Spleen (tissue), 11 donors: ENCODE measurements at regions not wholly inside any gene's neighbourhood (a gene's known extent, or its start where the extent isn't known, plus 50 kb on each side); places are given as distances from the start of the nearest gene placed in this dataset.

Experiments used
- DNase-seq: peaks from one replicate; pipeline ENCODE4 v3.0.0-alpha.2; 2020
- H3K27ac ChIP-seq, 8 donors: fragments of 200-600 bp; sonication (generic) in 7 of 8; 1 replicate in 4 of 8; 2 replicates in 4 of 8; pipeline versions ENCODE4 v1.5.0 to v1.8.0; 2016 to 2021; ENCODE audit warnings: inconsistent platforms in 4 of 8, mild to moderate bottlenecking in 4 of 8, moderate library complexity in 1 of 8
- H3K27me3 ChIP-seq, 7 donors: fragments of 200-600 bp; sonication (generic) in 6 of 7; replicated peaks in 1 of 7; 1 replicate in 4 of 7; 2 replicates in 3 of 7; pipeline versions ENCODE4 v1.5.0 to v1.8.0; 2016 to 2021; ENCODE audit warnings: inconsistent platforms in 3 of 7, mild to moderate bottlenecking in 1 of 7
- H3K36me3 ChIP-seq, 6 donors: fragments of 200-600 bp; sonication (generic) in 5 of 6; 1 replicate in 4 of 6; 2 replicates in 2 of 6; pipeline versions ENCODE4 v1.5.0 to v1.8.0; 2016 to 2021; ENCODE audit warnings: inconsistent platforms in 2 of 6
- H3K4me1 ChIP-seq, 6 donors: fragments of 200-600 bp; sonication (generic) in 5 of 6; 1 replicate in 3 of 6; 2 replicates in 3 of 6; pipeline versions ENCODE4 v1.5.0 to v1.8.0; 2016 to 2021; ENCODE audit warnings: inconsistent platforms in 3 of 6
- H3K4me3 ChIP-seq, 8 donors: fragments of 200-600 bp; sonication (generic) in 7 of 8; 1 replicate in 4 of 8; 2 replicates in 4 of 8; pipeline versions ENCODE4 v1.5.0 to v1.8.0; 2016 to 2021; ENCODE audit warnings: inconsistent platforms in 4 of 8, mild to moderate bottlenecking in 4 of 8, moderate library complexity in 2 of 8
- H3K9me3 ChIP-seq, 8 donors: fragments of 200-600 bp; sonication (generic) in 7 of 8; 1 replicate in 4 of 8; 2 replicates in 4 of 8; pipeline versions ENCODE4 v1.5.0 to v1.8.0; 2016 to 2021; ENCODE audit warnings: inconsistent platforms in 4 of 8
- CTCF ChIP-seq, 11 experiments: fragments of 200-600 bp in 7 of 11; fragments of 450-650 bp in 4 of 11; sonication (generic) in 4 of 11; IDR thresholded peaks in 8 of 11; conservative IDR thresholded peaks in 3 of 11; 1 replicate in 7 of 11; 2 replicates in 4 of 11; pipeline versions ENCODE4 v1.4.0 to v1.8.0; 2016 to 2021; ENCODE audit warnings: antibody characterized with exemption in 11 of 11, inconsistent platforms in 4 of 11, mild to moderate bottlenecking in 1 of 11
- POLR2A ChIP-seq, 3 donors: fragments of 450-650 bp; IDR thresholded peaks; one replicate each; pipeline ENCODE4 v1.5.1; 2017; ENCODE audit warnings: antibody characterized with exemption in 3 of 3, mild to moderate bottlenecking in 1 of 3
- POLR2AphosphoS5 ChIP-seq, 3 donors: sonication (generic); formaldehyde crosslinking; IDR thresholded peaks; one replicate each; pipeline ENCODE4 v1.5.1; 2017; ENCODE audit warnings: antibody characterized with exemption in 3 of 3
- WGBS, 5 donors: extraction: QIAGEN DNeasy Blood & Tissue Kit in 3 of 5; methylation state at CpG; one replicate each; pipeline versions ENCODE4 v1.1.5 to v1.1.7; 2013 to 2018; 5-methylcytosine and 5-hydroxymethylcytosine counted together
- intact Hi-C: fragments of 100-400 bp; cut with DNase I; formaldehyde crosslinking; loops from one replicate; pipeline ENCODE4 v1.15.0; 2023; ENCODE audit warnings: low total_unique reads
- donor health status: healthy with polysubstance abuse.
- donor health status: DM: no; HTN: no; CAD: no; lungs with moderate emphysema.
- donor health status: DM: no; HTN: no; CAD: no.
- donor health status: Bipolar disorder and iron deficiency.
- donor health status: healthy.
- donor health status: DM: no; HTN: no; CAD: no.
- donor health status: DM: yes; HTN: yes; CAD: no.

- TF ChIP-seq CTCF (IDR thresholded peaks at IDR 0.05 in 8 of 11, conservative IDR thresholded peaks at IDR 0.05 in 3 of 11): no peak
- intact Hi-C loops: no loop called here
- Histone ChIP-seq H3K27me3 (no peaks in the 10 kb centered on the region), H3K4me3 (no peak overlapping the region), H3K27ac (no peak overlapping the region), H3K4me1 (no peaks in the 10 kb centered on the region), H3K36me3 (no peaks in the 10 kb centered on the region), H3K9me3 (no peaks in the 10 kb centered on the region)
- WGBS, 5 donors: 64 to 77% (median 71%) methylated on average over 3 of the region's 3 CpGs
- DNase-seq: no peak
These were observed 474.1 kb downstream of the CAAP1 start for GRCh38 chr9:26418480-26418879.

- no peak for DNase-seq
- Histone ChIP-seq H3K9me3 (no peaks in the 10 kb centered on the region), H3K4me3 (no peak overlapping the region), H3K4me1 (no peaks in the 10 kb centered on the region), H3K36me3 (no peaks in the 10 kb centered on the region), H3K27me3 (no peaks in the 10 kb centered on the region), H3K27ac (no peak overlapping the region)
- TF ChIP-seq POLR2A (IDR thresholded peaks at IDR 0.05) (no peak), POLR2AphosphoS5 (IDR thresholded peaks at IDR 0.05) (no peak), CTCF (IDR thresholded peaks at IDR 0.05 in 8 of 11, conservative IDR thresholded peaks at IDR 0.05 in 3 of 11) (no peak)
- WGBS, 5 donors: 69 to 82% (median 80%) methylated on average over 3 of the region's 3 CpGs
- intact Hi-C loops: no loop called here
These were observed 477.1 kb downstream of the CAAP1 start for GRCh38 chr9:26415528-26415927.

- Histone ChIP-seq H3K27ac (no peak overlapping the region), H3K27me3 (no peaks in the 10 kb centered on the region), H3K4me1 (no peaks in the 10 kb centered on the region), H3K9me3 (no peaks in the 10 kb centered on the region), H3K36me3 (no peaks in the 10 kb centered on the region), H3K4me3 (no peak overlapping the region)
- DNase-seq: no peak
- intact Hi-C loops: no loop called here
- TF ChIP-seq CTCF (IDR thresholded peaks at IDR 0.05 in 8 of 11, conservative IDR thresholded peaks at IDR 0.05 in 3 of 11) (no peak), POLR2A (IDR thresholded peaks at IDR 0.05) (no peak), POLR2AphosphoS5 (IDR thresholded peaks at IDR 0.05) (no peak)
- 68 to 81% (median 78%) methylated on average over 4 of the region's 4 CpGs for WGBS, 5 donors
These were observed 479.0 kb downstream of the CAAP1 start for GRCh38 chr9:26413611-26414010.

GRCh38 chr9:26412446-26412845 lies 480.2 kb downstream of the CAAP1 start:
- H3K27ac ChIP-seq: no peak overlapping the region
- H3K9me3 ChIP-seq: no peaks in the 10 kb centered on the region
- WGBS, 5 donors: 76 to 94% (median 83%) methylated on average over 1 of the region's 1 CpG
- H3K27me3 ChIP-seq: no peaks in the 10 kb centered on the region
- no peak for DNase-seq
- no peak overlapping the region for H3K4me3 ChIP-seq
- intact Hi-C loops: no loop called here
- TF ChIP-seq CTCF (IDR thresholded peaks at IDR 0.05 in 8 of 11, conservative IDR thresholded peaks at IDR 0.05 in 3 of 11) (no peak), POLR2AphosphoS5 (IDR thresholded peaks at IDR 0.05) (no peak), POLR2A (IDR thresholded peaks at IDR 0.05) (no peak)
- no peaks in the 10 kb centered on the region for H3K36me3 ChIP-seq
- H3K4me1 ChIP-seq: no peaks in the 10 kb centered on the region
